GM12865 (cell line): ENCODE measurements at regions not wholly inside any gene's neighbourhood (a gene's known extent, or its start where the extent isn't known, plus 50 kb on each side); places are given as distances from the start of the nearest gene placed in this dataset.
"Not testable (repeated sequence)": the region's sequence is repeated elsewhere in the genome, so short reads cannot be mapped to it uniquely, and the experiment has no call there.

Source experiments
- DNase-seq: peaks from one replicate; pipeline ENCODE4 v3.0.0; 2010; ENCODE audit warnings: low read depth
- H3K4me3 ChIP-seq: 2 replicates; pipeline ENCODE4 v1.5.1; 2011; ENCODE audit warnings: mild to moderate bottlenecking, low read depth, low read length, control low read depth
- CTCF ChIP-seq: IDR thresholded peaks from 2 replicates; pipeline ENCODE4 v1.5.1; 2011; ENCODE audit warnings: low read length, control low read depth, low read depth, inconsistent platforms; ENCODE audit not compliant: insufficient read depth; ENCODE audit errors: missing control alignments

- no peak for DNase-seq
- H3K4me3 ChIP-seq, result no peak overlapping the region
- TF ChIP-seq CTCF, result no peak
Measured at GRCh38 chr2:16222326-16222725, 282.0 kb downstream of the MYCN start.

GRCh38 chr2:16221461-16222010 lies 281.2 kb downstream of the MYCN start:
- TF ChIP-seq CTCF, result no peak
- DNase-seq, result no peak
- no peak overlapping the region for H3K4me3 ChIP-seq

- no peak for TF ChIP-seq CTCF
- no peak overlapping the region for H3K4me3 ChIP-seq
- no peak for DNase-seq
Measured at GRCh38 chr2:16219292-16219975, 279.1 kb downstream of the MYCN start.

GRCh38 chr2:16218625-16219024 lies 278.3 kb downstream of the MYCN start:
- DNase-seq, result peak; percentile 16
- H3K4me3 ChIP-seq, result no peak overlapping the region
- peak; percentile 43 for TF ChIP-seq CTCF

- TF ChIP-seq CTCF, result no peak
- no peak for DNase-seq
- H3K4me3 ChIP-seq, result no peak overlapping the region
Measured at GRCh38 chr2:16218161-16218560, 277.8 kb downstream of the MYCN start.

- DNase-seq, H3K4me3 ChIP-seq: not testable (repeated sequence)
Measured at GRCh38 chr2:16217741-16218140, 277.4 kb downstream of the MYCN start.

GRCh38 chr2:16217291-16217690 lies 276.9 kb downstream of the MYCN start:
- no peak for DNase-seq
- no peak overlapping the region for H3K4me3 ChIP-seq
- TF ChIP-seq CTCF, result no peak
